ENCODE measurements at regions not wholly inside any gene's neighbourhood (a gene's known extent, or its start where the extent isn't known, plus 50 kb on each side); places are given as distances from the start of the nearest gene placed in this dataset.

DNA sequence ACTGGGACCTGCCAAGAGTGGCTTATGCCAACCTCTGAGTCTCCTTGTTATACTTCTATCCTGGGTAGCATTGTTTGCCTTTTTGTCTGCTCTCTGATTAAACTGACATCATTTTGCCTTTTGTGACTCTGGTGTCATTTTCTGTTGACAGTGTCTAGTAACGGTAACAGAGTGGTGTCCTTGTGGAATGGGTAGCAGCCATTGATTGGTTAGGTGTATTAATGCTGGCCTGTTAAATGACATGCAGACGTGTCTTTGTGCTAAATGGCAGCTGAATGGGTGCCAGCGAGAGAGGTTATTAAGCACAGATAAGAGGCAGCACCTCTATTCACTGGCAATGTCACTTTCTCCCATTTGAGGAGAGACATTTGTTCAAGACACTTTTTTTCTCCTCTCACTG is 1289.4 kb downstream of the PCDH9 start:
- no peak overlapping the region for H3K4me3 ChIP-seq
- ChIA-PET CTCF (no interaction called here), POLR2A (no interaction called here), SMC1A (ENCODE audit: uncharacterized antibody, unreplicated experiment) (no interaction called here), RAD21 (ENCODE audit: unreplicated experiment) (no interaction called here)
- TF ChIP-seq, protein P1, sequence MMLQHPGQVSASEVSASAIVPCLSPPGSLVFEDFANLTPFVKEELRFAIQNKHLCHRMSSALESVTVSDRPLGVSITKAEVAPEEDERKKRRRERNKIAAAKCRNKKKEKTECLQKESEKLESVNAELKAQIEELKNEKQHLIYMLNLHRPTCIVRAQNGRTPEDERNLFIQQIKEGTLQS (IDR thresholded peaks at IDR 0.05; ENCODE audit: borderline replicate concordance, extremely low read depth, low read depth, low read length), result no peak
- TF ChIP-seq, protein P2, sequence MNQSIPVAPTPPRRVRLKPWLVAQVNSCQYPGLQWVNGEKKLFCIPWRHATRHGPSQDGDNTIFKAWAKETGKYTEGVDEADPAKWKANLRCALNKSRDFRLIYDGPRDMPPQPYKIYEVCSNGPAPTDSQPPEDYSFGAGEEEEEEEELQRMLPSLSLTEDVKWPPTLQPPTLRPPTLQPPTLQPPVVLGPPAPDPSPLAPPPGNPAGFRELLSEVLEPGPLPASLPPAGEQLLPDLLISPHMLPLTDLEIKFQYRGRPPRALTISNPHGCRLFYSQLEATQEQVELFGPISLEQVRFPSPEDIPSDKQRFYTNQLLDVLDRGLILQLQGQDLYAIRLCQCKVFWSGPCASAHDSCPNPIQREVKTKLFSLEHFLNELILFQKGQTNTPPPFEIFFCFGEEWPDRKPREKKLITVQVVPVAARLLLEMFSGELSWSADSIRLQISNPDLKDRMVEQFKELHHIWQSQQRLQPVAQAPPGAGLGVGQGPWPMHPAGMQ (IDR thresholded peaks at IDR 0.05; ENCODE audit: borderline replicate concordance), result no peak
- TF ChIP-seq BCL11A (IDR thresholded peaks at IDR 0.05; ENCODE audit: low read depth, low read length), result no peak
- TF ChIP-seq, protein P3, sequence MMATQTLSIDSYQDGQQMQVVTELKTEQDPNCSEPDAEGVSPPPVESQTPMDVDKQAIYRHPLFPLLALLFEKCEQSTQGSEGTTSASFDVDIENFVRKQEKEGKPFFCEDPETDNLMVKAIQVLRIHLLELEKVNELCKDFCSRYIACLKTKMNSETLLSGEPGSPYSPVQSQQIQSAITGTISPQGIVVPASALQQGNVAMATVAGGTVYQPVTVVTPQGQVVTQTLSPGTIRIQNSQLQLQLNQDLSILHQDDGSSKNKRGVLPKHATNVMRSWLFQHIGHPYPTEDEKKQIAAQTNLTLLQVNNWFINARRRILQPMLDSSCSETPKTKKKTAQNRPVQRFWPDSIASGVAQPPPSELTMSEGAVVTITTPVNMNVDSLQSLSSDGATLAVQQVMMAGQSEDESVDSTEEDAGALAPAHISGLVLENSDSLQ (IDR thresholded peaks at IDR 0.05), result no peak
- H3K36me3 ChIP-seq (ENCODE audit: control insufficient read depth in 2 of 2, insufficient read depth in 2 of 2, low read length in 1 of 2), result no peaks in the 10 kb centered on the region
- no peaks in the 10 kb centered on the region for H3K9me3 ChIP-seq (replicated peaks; ENCODE audit: control insufficient read depth, insufficient read depth, low read length)
- no peaks in the 10 kb centered on the region for H3K79me2 ChIP-seq (ENCODE audit: control insufficient read depth, insufficient read depth, low read length)
- intact Hi-C loops (cut with micrococcal nuclease; ENCODE audit: unreplicated experiment) (no loop called here), in situ Hi-C loops (cut with MboI) (no loop called here)
- H3K27ac ChIP-seq (ENCODE audit: control insufficient read depth, insufficient read depth), result no peak overlapping the region
- H2AFZ ChIP-seq (ENCODE audit: control insufficient read depth, low read depth, low read length), result no peak overlapping the region
- no peak overlapping the region for H3K4me2 ChIP-seq (ENCODE audit: control insufficient read depth, insufficient read depth)
- FAIRE-seq (no peak), DNase-seq (ENCODE audit: low read depth, low spot score) (no peak), ATAC-seq (no peak)
- H4K20me1 ChIP-seq (ENCODE audit: control insufficient read depth, insufficient read depth), result no peaks in the 10 kb centered on the region
- H3K27me3 ChIP-seq (replicated peaks in 1 of 2; ENCODE audit: control insufficient read depth in 2 of 2, insufficient read depth in 2 of 2, low read length in 1 of 2), result no peaks in the 10 kb centered on the region
- no TSS peak for BruUV-seq (replicated peaks)
- 14% methylated on average over 3 of the region's 3 CpGs for WGBS (ENCODE audit: insufficient coverage, insufficient replicate concordance, low lambda C conversion rate, missing lambda C conversion rate)
- H3K4me1 ChIP-seq (ENCODE audit: control insufficient read depth, insufficient read depth, low read length), result no peaks in the 10 kb centered on the region
- H3K9ac ChIP-seq (ENCODE audit: control insufficient read depth, insufficient read depth, low read length), result no peak overlapping the region

DNA sequence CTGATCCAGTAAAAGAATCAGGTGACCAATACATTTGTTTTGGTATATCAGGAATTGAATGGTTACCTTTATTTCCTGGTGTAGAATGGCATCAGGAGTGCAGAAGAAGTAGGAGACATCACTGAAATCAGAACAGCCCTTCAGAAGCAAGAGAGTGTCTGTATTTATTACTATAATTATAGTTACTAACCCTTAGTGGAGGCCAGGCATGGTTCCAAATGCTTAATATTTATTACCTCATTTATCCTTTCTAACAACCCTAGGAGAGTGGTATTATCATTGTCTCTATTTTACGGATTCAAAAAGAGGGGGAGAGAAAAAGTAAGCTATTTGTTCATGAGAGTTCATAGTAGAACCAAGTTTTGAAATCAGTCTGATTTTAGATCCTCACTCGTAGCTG is 1292.9 kb downstream of the PCDH9 start:
- Histone ChIP-seq H3K9me3 (replicated peaks; ENCODE audit: control insufficient read depth, insufficient read depth, low read length) (no peaks in the 10 kb centered on the region), H3K9ac (ENCODE audit: control insufficient read depth, insufficient read depth, low read length) (no peak overlapping the region), H2AFZ (ENCODE audit: control insufficient read depth, low read depth, low read length) (no peak overlapping the region), H3K4me1 (ENCODE audit: control insufficient read depth, insufficient read depth, low read length) (no peaks in the 10 kb centered on the region), H3K27me3 (replicated peaks in 1 of 2; ENCODE audit: control insufficient read depth in 2 of 2, insufficient read depth in 2 of 2, low read length in 1 of 2) (no peaks in the 10 kb centered on the region), H3K27ac (ENCODE audit: control insufficient read depth, insufficient read depth) (no peak overlapping the region), H3K36me3 (ENCODE audit: control insufficient read depth in 2 of 2, insufficient read depth in 2 of 2, low read length in 1 of 2) (no peaks in the 10 kb centered on the region), H3K4me3 (no peak overlapping the region), H3K4me2 (ENCODE audit: control insufficient read depth, insufficient read depth) (no peak overlapping the region), H4K20me1 (ENCODE audit: control insufficient read depth, insufficient read depth) (no peaks in the 10 kb centered on the region), H3K79me2 (ENCODE audit: control insufficient read depth, insufficient read depth, low read length) (no peaks in the 10 kb centered on the region)
- ATAC-seq, result no peak
- FAIRE-seq, result no peak
- ChIA-PET POLR2A (no interaction called here), SMC1A (ENCODE audit: uncharacterized antibody, unreplicated experiment) (no interaction called here), CTCF (no interaction called here), RAD21 (ENCODE audit: unreplicated experiment) (no interaction called here)
- WGBS (ENCODE audit: insufficient coverage, insufficient replicate concordance, low lambda C conversion rate, missing lambda C conversion rate), result 0% methylated on average over 2 of the region's 2 CpGs
- BruUV-seq (replicated peaks), result no TSS peak
- no peak for DNase-seq (ENCODE audit: low read depth, low spot score)
- intact Hi-C loops (cut with micrococcal nuclease; ENCODE audit: unreplicated experiment) (no loop called here), in situ Hi-C loops (cut with MboI) (no loop called here)
- TF ChIP-seq CBX5 (IDR thresholded peaks at IDR 0.05; ENCODE audit: low read depth) (no peak), HDAC2 (IDR thresholded peaks at IDR 0.05) (no peak), TARDBP (IDR thresholded peaks at IDR 0.05; ENCODE audit: borderline replicate concordance) (no peak), SUZ12 (IDR thresholded peaks at IDR 0.05; ENCODE audit: unreplicated experiment) (no peak), MTA3 (IDR thresholded peaks at IDR 0.05; ENCODE audit: borderline replicate concordance, low read length) (no peak)
- TF ChIP-seq, protein P4, sequence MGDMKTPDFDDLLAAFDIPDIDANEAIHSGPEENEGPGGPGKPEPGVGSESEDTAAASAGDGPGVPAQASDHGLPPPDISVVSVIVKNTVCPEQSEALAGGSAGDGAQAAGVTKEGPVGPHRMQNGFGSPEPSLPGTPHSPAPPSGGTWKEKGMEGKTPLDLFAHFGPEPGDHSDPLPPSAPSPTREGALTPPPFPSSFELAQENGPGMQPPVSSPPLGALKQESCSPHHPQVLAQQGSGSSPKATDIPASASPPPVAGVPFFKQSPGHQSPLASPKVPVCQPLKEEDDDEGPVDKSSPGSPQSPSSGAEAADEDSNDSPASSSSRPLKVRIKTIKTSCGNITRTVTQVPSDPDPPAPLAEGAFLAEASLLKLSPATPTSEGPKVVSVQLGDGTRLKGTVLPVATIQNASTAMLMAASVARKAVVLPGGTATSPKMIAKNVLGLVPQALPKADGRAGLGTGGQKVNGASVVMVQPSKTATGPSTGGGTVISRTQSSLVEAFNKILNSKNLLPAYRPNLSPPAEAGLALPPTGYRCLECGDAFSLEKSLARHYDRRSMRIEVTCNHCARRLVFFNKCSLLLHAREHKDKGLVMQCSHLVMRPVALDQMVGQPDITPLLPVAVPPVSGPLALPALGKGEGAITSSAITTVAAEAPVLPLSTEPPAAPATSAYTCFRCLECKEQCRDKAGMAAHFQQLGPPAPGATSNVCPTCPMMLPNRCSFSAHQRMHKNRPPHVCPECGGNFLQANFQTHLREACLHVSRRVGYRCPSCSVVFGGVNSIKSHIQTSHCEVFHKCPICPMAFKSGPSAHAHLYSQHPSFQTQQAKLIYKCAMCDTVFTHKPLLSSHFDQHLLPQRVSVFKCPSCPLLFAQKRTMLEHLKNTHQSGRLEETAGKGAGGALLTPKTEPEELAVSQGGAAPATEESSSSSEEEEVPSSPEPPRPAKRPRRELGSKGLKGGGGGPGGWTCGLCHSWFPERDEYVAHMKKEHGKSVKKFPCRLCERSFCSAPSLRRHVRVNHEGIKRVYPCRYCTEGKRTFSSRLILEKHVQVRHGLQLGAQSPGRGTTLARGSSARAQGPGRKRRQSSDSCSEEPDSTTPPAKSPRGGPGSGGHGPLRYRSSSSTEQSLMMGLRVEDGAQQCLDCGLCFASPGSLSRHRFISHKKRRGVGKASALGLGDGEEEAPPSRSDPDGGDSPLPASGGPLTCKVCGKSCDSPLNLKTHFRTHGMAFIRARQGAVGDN (IDR thresholded peaks at IDR 0.05), result no peak
